PC-3 (cell line): ENCODE measurements at regions not wholly inside any gene's neighbourhood (a gene's known extent, or its start where the extent isn't known, plus 50 kb on each side); places are given as distances from the start of the nearest gene placed in this dataset.

Experiments used
- ATAC-seq: fragments of 200-7000 bp; cut with Tn5 transposase; 2 replicates; pipeline ENCODE4 v1.9.1; 2020; ENCODE audit warnings: mild to moderate bottlenecking, moderate library complexity
- BruUV-seq: library from RNA; stranded (reverse); fragments of 400-500 nt; replicated peaks from 2 replicates; lab custom pipeline; 2021; lab: Mats Ljungman, UMichigan
- CTCF ChIA-PET: fragments of 300-600 bp; sonication (Branson Sonifier 250); formaldehyde crosslinking; loops from one replicate; lab custom pipeline; 2022; ENCODE audit warnings: antibody characterized with exemption; lab: Charles Lee
- POLR2A ChIA-PET: fragments of 300-600 bp; sonication (Branson Sonifier 250); formaldehyde crosslinking; loops from one replicate; lab custom pipeline; 2022; ENCODE audit warnings: antibody characterized with exemption; ENCODE audit not compliant: unreplicated experiment; lab: Charles Lee
- DNase-seq: peaks from one replicate; pipeline ENCODE4 v3.0.0-alpha.2; 2015
- H2AFZ ChIP-seq: fragments of 300-600 bp; sonication (generic); 2 replicates; pipeline ENCODE4 v1.6.0; 2016; ENCODE audit warnings: antibody characterized with exemption, low read length
- H3F3A ChIP-seq: fragments of 300-600 bp; sonication (generic); one replicate; pipeline ENCODE4 v1.6.0; 2017; ENCODE audit warnings: antibody characterized with exemption, low read length, control low read depth, mild to moderate bottlenecking; ENCODE audit not compliant: unreplicated experiment
- H3K27ac ChIP-seq: fragments of 300-600 bp; sonication (generic); 2 replicates; pipeline ENCODE4 v1.5.1; 2016; ENCODE audit warnings: mild to moderate bottlenecking, low read length
- H3K27me3 ChIP-seq: fragments of 300-600 bp; sonication (generic); 2 replicates; pipeline ENCODE4 v1.6.1; 2016; ENCODE audit warnings: low read length, mixed read lengths
- H3K36me3 ChIP-seq: fragments of 300-600 bp; sonication (generic); 2 replicates; pipeline ENCODE4 v1.6.1; 2016; ENCODE audit warnings: low read depth, mixed run types, low read length, mixed read lengths
- H3K4me1 ChIP-seq: fragments of 300-600 bp; sonication (generic); 2 replicates; pipeline ENCODE4 v1.5.1; 2016; ENCODE audit warnings: low read length; ENCODE audit not compliant: insufficient read depth
- H3K4me2 ChIP-seq: fragments of 300-600 bp; sonication (generic); 2 replicates; pipeline ENCODE4 v1.6.0; 2016; ENCODE audit warnings: low read length
- H3K4me3 ChIP-seq: fragments of 300-600 bp; sonication (generic); 2 replicates; pipeline ENCODE4 v1.5.1; 2016; ENCODE audit warnings: mild to moderate bottlenecking, low read length, mixed read lengths
- H3K79me2 ChIP-seq: fragments of 300-600 bp; sonication (generic); 2 replicates; pipeline ENCODE4 v1.6.1; 2017; ENCODE audit warnings: low read length, mixed read lengths
- H3K9ac ChIP-seq: fragments of 300-600 bp; sonication (generic); 2 replicates; pipeline ENCODE4 v1.6.0; 2016; ENCODE audit warnings: mild to moderate bottlenecking, low read length
- H3K9me2 ChIP-seq: fragments of 300-600 bp; sonication (generic); replicated peaks from 2 replicates; pipeline ENCODE4 v1.6.1; 2016; ENCODE audit warnings: mixed run types, low read length, mixed read lengths
- H3K9me3 ChIP-seq: fragments of 300-600 bp; sonication (generic); 2 replicates; pipeline ENCODE4 v1.6.1; 2016; ENCODE audit warnings: low read length, mixed read lengths
- H4K20me1 ChIP-seq: fragments of 300-600 bp; sonication (generic); 2 replicates; pipeline ENCODE4 v1.6.1; 2016; ENCODE audit warnings: low read length, mixed read lengths
- EZH2 ChIP-seq: fragments of 300-600 bp; sonication (generic); IDR thresholded peaks from one replicate; pipeline ENCODE4 v1.6.1; 2017; ENCODE audit warnings: antibody characterized with exemption, mild to moderate bottlenecking, low read length; ENCODE audit not compliant: unreplicated experiment
- EZH2phosphoT487 ChIP-seq: fragments of 300-600 bp; sonication (generic); IDR thresholded peaks from 2 replicates; pipeline ENCODE4 v1.6.1; 2018; ENCODE audit warnings: mild to moderate bottlenecking, antibody characterized with exemption, low read length, borderline replicate concordance
- intact Hi-C: fragments of 100-400 bp; cut with micrococcal nuclease; formaldehyde crosslinking; loops from 2 replicates; pipeline ENCODE4 v1.9.0; 2023
- TF ChIP-seq, protein P1 (sequence below): fragments of 300-600 bp; sonication (generic); conservative IDR thresholded peaks from 2 replicates; pipeline ENCODE4 v1.5.1; 2017; ENCODE audit warnings: antibody characterized with exemption, low read depth, mild to moderate bottlenecking, low read length

DNA sequence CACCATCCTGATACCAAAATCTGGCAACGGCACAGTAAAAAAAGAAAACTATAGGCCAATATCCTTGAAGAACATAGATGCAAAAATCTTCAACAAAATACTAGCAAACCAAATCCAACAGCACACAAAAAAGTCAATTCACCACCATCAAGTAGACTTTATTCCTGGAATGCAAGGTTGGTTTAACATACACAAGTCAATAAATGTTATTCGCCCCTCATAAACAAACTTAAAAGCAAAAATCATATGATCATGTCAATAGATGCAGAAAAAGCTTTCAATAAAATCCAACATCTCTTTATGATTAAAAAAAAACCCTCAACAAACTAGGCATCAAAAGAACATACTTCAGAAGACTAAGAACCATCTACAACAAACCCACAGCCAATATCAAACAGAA lies 252.9 kb downstream of the UACA start:
- TF ChIP-seq EZH2 (no peak), EZH2phosphoT487 (no peak)
- TF ChIP-seq, protein P1, sequence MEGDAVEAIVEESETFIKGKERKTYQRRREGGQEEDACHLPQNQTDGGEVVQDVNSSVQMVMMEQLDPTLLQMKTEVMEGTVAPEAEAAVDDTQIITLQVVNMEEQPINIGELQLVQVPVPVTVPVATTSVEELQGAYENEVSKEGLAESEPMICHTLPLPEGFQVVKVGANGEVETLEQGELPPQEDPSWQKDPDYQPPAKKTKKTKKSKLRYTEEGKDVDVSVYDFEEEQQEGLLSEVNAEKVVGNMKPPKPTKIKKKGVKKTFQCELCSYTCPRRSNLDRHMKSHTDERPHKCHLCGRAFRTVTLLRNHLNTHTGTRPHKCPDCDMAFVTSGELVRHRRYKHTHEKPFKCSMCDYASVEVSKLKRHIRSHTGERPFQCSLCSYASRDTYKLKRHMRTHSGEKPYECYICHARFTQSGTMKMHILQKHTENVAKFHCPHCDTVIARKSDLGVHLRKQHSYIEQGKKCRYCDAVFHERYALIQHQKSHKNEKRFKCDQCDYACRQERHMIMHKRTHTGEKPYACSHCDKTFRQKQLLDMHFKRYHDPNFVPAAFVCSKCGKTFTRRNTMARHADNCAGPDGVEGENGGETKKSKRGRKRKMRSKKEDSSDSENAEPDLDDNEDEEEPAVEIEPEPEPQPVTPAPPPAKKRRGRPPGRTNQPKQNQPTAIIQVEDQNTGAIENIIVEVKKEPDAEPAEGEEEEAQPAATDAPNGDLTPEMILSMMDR, result no peak
- no peaks in the 10 kb centered on the region; the same call in 1 of the 2 replicates for H3K36me3 ChIP-seq
- no peak overlapping the region for H3K27ac ChIP-seq
- no peak for DNase-seq
- BruUV-seq, result no TSS peak
- intact Hi-C loops, result loop anchor here (5.0 kb wide), 1 partner anchor 127 kb away; no protein-coding TSS in a partner anchor
- H3K4me1 ChIP-seq, result peaks cover 40% of the 10 kb centered on the region
- H3K79me2 ChIP-seq, result no peaks in the 10 kb centered on the region
- H2AFZ ChIP-seq, result no peak overlapping the region
- POLR2A ChIA-PET, result no interaction called here
- H3F3A ChIP-seq, result no peaks in the 10 kb centered on the region
- H3K9me3 ChIP-seq, result no peaks in the 10 kb centered on the region
- H3K4me3 ChIP-seq, result no peak overlapping the region
- H3K4me2 ChIP-seq, result no peak overlapping the region
- no peaks in the 10 kb centered on the region for H3K27me3 ChIP-seq
- no peak overlapping the region for H3K9ac ChIP-seq
- CTCF ChIA-PET, result no interaction called here
- H3K9me2 ChIP-seq, result no peaks in the 10 kb centered on the region
- H4K20me1 ChIP-seq, result no peaks in the 10 kb centered on the region
- no peak for ATAC-seq

DNA sequence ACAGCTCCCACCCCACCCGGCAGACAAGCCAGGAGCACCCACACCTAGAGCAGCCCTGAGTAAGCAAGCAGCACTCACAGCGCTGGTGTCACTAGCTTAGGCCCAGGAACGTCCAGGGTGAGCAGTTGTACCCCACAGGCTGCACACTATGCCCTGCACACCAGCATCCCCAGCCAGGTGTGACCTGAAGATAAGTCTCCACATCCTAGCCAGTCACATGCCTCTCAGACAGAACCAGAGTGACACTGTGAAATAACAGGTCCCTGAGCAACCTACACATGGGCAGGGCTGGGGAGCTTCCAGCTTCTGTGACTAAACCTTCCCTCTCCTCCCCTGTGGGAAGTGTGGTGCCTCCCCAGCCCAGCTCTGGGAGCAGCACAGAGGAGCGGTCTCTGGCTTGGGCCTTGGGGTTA lies 253.6 kb downstream of the UACA start:
- POLR2A ChIA-PET, result no interaction called here
- Histone ChIP-seq H3K4me2 (peak overlapping the region; percentile 81), H3K79me2 (no peaks in the 10 kb centered on the region), H3K4me1 (peaks cover 47% of the 10 kb centered on the region), H3K9me2 (no peaks in the 10 kb centered on the region), H3K9me3 (no peaks in the 10 kb centered on the region), H3K27ac (peak overlapping the region; percentile 99), H3K36me3 (no peaks in the 10 kb centered on the region; the same call in 1 of the 2 replicates), H3K9ac (peak overlapping the region; percentile 89; the same call in 1 of the 2 replicates), H2AFZ (no peak overlapping the region), H3K4me3 (no peak overlapping the region), H4K20me1 (no peaks in the 10 kb centered on the region), H3K27me3 (no peaks in the 10 kb centered on the region), H3F3A (peaks cover 6% of the 10 kb centered on the region)
- DNase-seq, result peak; percentile 26
- BruUV-seq, result no TSS peak
- intact Hi-C loops, result loop anchor here (2.0 to 5.0 kb wide), 4 partner anchors 35 to 917 kb away; partner anchors contain the start of gene TLE3
- TF ChIP-seq EZH2phosphoT487, result no peak
- TF ChIP-seq EZH2, result no peak
- TF ChIP-seq, protein P1, result no peak
- CTCF ChIA-PET, result no interaction called here
- no peak for ATAC-seq

DNA sequence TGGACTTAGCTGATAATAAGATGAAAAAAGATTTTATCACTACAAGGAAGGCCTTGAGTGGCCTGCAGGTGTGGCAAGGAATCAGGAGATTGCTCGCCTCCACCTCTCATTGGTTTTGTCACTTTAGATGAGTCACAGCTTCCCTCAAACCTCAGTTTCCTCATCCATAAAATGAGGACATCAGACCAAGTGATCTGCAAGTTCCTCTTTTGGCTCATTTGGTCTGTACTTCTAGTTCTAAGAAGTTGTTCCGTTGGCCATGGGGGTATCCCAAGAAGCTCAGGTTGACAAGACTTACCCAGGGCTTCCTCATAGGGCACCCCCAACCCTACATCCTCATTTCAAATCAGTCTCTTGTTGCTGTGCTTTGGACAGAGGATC lies 254.1 kb downstream of the UACA start:
- TF ChIP-seq, protein P1, result no peak
- TF ChIP-seq EZH2phosphoT487, result no peak
- no peak for TF ChIP-seq EZH2
- intact Hi-C loops, result loop anchor here (2.0 to 5.0 kb wide), 3 partner anchors 34 to 917 kb away; partner anchors contain the start of gene TLE3
- no peak overlapping the region for H2AFZ ChIP-seq
- H3K9me3 ChIP-seq, result no peaks in the 10 kb centered on the region
- no peak for DNase-seq
- H3K27me3 ChIP-seq, result no peaks in the 10 kb centered on the region
- H4K20me1 ChIP-seq, result no peaks in the 10 kb centered on the region
- H3K79me2 ChIP-seq, result no peaks in the 10 kb centered on the region
- H3K4me1 ChIP-seq, result peaks cover 51% of the 10 kb centered on the region
- ATAC-seq, result no peak
- H3K9me2 ChIP-seq, result no peaks in the 10 kb centered on the region
- peaks cover 6% of the 10 kb centered on the region for H3F3A ChIP-seq
- CTCF ChIA-PET, result interaction anchor here (0.7 kb wide), 1 partner anchor 87 kb away, joined by 4 read pairs; no protein-coding TSS in a partner anchor
- H3K9ac ChIP-seq, result peak overlapping the region; percentile 89
- no peak overlapping the region; the same call in 1 of the 2 replicates for H3K4me3 ChIP-seq
- no TSS peak for BruUV-seq
- peak overlapping the region; percentile 99 for H3K27ac ChIP-seq
- peak overlapping the region; percentile 81 for H3K4me2 ChIP-seq
- no peaks in the 10 kb centered on the region; the same call in 1 of the 2 replicates for H3K36me3 ChIP-seq
- POLR2A ChIA-PET, result no interaction called here
